Fibroblast of peridontal ligament (primary cell): ENCODE measurements at regions not wholly inside any gene's neighbourhood (a gene's known extent, or its start where the extent isn't known, plus 50 kb on each side); places are given as distances from the start of the nearest gene placed in this dataset.

Source experiments
- DNase-seq: peaks from one replicate; pipeline ENCODE4 v3.0.0-alpha.2; 2010; ENCODE audit errors: extremely low read depth

DNA sequence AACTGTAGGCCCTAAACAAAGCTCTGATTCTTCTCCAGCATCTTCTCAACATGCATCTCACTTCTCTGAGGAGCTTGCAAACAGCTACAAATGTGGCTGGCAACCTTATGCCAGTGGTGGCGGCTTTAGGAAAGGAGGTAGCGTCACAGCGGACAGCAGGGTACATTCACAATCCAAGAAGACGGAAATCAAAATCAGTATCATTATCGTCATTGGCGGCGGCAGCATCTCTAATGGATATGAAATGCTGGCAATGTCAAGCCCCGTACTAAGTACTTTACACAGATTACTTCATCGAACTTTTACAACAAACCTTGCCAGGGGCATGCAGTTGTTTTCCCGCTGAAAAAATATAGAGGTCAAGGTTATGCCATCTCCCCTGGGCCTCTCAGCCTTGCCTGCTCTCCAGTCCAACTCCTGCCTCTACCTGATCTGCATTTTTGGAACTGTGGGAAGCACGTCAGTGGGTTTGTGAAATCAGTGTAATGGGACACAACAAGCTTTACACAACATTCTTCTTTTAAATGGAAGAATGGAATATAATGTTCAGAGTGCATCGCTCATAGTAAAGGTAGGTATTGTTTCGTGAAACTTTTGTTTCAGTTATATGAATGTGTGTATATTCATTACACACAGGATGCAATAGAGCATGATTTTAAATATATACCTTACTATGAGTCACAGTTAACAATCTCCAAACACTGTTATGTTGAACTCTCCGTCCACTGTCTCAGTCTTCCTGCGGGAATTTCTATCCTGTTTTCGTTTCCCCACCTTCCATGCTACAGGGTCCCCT, 152.9 kb downstream of the TTC32 start:
- no peak for DNase-seq

DNA sequence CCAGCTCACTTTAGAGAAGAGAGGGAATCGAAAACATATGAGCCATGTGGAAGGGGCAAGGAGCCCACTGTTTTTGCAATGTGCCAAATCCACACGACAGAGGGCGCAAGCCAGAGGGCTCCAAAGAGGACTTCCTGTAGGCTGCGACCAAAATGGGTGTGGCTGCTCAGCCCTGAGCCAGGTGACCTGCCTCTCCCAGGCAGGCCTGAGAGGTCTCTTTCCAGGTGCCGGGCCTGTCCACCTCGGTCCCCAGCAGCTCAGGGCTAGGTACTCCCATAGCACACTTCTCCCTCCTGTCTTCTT, 153.8 kb downstream of the TTC32 start:
- DNase-seq: no peak

DNA sequence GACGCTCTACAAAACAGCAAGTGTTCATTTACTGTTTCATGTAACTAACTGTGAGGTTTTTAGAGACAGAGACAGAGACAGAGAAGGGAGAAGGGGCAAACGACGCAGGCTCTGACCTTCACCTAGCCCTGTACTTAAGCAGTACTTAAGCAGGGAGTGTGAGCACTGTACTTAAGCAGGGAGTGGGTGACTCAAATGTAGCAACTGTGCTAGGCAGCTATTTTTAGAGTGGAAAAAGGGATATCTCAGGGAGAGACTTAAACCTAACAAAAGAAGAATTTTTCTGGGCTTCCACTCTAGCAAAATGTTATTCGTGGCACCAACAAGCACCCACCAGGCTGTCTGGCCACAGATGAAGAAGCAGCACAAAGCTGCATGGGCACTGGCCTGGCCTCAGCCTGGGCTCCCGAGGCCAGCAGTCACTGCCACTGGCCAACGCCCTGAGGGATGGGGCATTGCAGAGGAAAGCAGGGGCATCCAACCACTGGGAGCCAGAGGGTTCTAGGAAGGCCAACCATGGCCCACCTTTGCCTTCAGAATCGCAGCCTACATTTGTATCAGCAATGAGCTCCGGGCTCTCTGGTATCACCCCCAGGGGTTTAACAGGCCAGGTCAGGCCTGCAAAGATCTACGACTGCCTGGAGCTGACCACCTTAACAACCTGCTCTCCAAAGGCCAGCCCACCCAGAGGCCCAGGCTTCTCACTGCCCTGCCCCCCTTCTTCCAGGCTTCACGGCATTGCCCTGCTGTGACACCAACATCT, 154.3 kb downstream of the TTC32 start:
- DNase-seq: peak; percentile 29

DNA sequence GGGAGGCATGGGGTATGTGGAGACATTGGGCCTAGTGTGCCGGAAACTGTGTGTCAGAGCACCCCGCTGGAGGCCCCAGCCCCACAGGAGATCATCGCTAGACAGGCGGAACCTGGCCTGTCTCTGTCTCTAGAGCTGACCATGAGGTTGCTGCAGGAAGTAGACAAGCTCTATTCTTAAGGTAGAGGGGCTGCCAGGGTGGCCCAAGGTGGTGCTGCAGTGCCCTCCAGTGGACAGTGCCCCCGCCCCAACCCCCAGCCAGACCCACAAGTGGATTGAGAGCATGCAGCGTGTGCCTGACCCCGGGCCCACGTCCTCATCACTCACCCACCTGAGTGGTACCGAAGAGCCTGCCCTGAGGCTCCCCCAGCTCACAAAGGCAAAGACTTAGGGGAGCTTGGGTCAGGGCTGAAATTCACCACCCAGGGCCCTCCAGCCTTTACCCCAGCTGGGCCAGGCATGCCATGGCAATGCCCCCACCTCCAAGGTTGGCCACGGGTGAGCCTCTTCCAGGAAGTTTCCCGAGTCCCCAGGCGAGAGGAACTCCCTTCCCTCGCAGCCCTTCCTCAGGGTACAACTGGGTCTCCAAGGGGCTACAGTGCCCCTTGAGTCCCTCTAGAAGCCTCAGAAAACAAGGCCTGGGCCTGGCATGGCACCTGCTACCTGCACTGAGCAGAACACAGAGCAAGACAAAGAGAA, 155.0 kb downstream of the TTC32 start:
- no peak for DNase-seq

DNA sequence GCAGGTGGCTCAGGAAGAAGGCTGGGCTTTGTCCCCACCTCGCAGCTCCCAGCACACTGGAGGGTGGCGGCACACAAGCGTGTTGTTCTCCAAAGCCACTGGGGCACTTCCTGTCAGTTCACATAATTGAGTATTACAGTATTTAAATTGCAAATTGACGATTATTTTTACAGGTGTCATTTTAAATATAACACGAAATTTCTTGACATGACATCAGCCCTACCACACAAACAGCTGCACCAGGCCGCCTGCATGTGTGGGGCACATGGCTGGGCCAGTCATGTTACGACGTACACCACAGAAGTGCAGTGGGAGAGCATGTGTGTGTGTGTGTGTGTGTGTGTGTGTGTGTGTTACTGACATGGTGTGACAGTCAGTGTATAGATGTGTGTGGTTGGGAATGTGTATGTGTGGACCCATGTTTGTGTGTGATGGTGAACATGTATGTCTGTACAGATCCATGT, 155.6 kb downstream of the TTC32 start:
- DNase-seq: no peak

DNA sequence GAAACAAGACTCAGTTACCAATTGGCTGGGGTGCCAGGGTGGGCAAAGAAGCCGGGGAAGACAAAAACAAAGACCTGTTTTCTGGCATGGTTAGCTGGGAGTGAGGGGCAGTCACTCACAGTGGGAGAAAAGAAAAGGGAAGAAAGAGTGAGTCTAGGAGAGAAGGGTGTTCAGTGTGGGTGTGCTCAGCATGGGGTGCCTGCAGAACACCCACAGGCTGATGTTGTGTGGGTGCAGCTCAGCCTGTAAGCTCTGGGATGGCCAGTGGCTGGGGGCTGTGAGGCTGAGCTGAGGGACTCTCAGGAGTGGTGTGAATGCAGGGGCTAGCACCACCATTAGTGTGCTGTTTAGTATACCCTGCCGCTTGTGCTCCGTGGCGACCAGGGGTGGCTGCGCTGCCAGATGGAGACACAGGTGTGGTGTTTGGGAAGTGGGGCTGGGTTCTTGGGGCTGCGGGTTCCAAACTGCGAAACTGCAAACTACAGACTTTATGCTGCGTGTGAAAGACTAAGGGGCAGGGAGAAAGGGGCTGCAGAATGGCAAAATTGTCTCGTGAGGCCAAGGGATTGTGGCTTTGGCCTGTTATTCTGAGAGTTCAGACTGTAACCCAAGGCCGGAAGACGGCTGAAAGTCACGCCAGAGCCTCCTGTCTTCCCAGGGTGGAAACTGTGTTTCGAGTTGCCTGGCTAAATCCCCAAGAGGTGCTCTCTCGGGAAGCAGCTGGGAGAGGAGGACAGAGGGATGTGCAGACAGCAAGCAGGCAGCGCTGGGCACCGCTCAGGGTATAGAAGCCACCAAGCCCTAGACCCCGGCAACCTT, 156.3 kb downstream of the TTC32 start:
- DNase-seq: no peak

DNA sequence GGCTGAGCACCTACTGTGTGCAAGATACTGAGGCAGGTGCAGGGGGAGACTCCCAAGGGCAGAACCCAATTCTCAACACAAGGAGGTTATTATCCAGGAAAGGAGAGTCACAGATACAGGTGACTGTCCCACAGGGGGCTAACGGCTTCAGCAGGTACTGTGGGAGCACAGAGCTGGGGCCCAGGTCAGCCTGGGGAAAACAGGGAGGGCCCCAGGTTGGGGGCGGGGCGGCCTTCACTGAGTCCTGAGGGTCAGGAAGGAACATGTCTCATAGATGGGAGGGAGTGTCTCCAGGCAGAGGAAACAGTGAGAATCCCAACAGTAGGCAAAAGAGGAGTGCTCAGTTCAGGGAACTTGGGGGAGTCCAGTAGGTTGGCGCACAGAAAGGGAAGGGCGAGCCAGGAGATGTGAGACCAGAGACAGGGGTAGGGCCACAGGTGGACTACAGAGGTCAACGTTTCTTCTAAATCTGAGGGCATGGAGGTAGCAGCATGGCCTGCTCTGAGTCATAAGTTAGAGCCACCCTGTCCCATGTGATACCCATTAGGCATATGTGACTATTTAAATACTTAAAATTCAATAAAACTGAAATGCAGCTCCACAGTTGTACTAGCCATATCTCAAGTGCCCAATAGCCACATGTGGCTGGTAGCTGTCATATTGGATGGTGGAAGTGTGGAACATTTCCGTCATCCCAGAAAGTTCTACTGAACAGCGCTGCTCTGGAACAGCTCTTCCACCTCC, 157.2 kb downstream of the TTC32 start:
- no peak for DNase-seq

DNA sequence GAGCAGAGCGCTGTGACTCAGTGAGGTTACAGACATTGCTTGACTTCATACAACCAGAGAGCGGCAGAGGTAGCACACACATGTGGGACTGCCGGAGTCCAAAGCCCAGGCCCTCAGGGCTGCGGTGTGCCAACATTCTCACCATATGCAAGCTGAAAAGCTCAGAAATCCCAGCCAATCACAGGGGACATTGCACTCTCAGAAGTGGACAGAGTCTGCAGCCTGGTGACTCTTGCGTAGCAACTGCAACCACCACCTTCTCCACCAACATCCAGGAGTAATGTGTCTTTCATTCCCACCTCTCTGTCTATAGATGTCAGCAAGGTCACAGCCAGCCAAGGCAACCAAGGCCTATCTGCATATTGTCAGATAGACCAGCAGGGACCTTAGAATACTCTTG, 158.1 kb downstream of the TTC32 start:
- no peak for DNase-seq

DNA sequence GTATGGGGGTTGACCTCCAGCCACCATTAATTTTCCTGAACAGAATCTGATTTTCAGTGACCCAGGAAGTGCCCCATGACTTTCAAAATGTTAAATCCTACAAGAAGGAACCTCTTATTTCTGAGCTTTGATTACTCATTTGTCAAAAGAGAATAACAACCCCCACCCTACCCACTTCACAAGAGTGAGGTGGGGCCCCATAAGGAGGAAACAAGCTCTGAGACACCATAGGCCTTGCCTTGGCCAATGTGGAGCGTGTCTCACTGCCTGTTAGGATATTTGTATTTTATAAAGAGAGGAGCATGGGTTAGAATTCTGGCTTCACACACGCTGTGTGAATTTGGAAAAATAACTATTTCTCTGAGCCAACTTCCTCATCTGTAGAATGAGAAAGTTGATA, 158.9 kb downstream of the TTC32 start:
- no peak for DNase-seq

DNA sequence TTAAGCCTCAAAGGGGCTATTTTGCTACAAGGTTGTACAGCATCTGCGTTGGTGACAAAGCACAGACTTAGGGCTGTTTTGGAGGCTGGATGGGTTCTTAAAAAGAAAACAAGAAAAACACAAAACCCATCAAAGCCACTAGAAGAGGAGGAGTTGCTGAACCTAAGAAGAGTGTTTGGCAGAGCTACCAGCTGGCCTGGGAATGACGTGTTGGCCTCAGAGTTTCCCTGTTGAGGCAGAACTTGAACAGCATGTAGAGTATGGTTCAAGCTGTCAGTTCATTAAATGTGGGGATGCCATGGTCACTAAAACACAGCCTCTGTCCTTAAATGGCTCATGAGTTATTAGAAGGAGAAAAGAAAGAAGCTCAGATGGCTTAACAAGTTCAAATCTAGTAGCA, 162.5 kb downstream of the TTC32 start:
- DNase-seq: peak; percentile 45

DNA sequence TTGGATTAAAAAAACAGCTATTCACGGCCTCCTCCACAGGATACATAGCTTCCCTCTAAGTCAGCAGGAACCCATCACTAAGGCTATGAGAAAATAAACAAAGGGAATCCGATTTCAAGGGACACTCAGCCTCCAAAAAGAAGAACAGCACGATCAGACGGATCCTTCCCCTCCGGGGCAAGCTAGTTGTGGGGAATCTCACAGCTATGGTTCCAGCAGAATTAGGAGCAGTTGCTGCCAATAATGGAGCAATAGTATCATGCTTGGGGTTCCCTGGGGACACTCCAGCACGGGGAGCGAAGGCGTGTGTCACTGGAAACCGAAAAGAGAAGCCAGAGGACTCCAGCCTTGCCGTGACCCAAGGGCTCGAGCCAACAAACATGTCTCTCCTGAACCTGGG, 163.1 kb downstream of the TTC32 start:
- DNase-seq: peak; percentile 81

DNA sequence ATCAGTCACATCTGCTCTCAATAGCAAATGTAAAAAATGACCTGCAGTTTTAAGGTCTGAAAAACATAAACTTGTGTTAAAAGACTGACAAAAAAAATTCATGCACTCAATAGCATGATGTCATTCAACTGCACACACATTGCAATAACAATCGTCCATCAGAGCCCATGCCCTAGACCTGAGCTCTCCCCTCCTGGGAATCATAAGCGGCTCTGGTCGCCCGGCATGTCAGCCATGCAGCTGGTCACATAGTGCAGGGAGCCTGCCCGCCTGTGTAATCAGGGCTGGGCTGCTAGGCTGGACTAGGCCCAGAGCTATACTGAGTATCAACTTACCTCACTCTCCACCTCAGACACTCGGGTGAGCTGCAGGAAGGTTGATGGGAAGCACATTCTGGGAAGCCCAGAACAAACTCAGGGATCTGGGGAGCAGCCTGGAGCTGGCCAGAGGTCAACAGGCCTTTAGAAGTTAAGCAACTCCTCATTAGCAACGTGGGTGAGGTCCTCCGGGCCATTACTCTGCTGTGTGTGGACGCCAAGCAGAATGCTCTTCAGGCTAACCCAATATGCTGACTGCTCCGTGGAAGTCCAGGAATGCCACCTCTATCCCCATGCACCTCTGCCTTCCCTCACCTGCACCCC, 165.5 kb downstream of the TTC32 start:
- no peak for DNase-seq

DNA sequence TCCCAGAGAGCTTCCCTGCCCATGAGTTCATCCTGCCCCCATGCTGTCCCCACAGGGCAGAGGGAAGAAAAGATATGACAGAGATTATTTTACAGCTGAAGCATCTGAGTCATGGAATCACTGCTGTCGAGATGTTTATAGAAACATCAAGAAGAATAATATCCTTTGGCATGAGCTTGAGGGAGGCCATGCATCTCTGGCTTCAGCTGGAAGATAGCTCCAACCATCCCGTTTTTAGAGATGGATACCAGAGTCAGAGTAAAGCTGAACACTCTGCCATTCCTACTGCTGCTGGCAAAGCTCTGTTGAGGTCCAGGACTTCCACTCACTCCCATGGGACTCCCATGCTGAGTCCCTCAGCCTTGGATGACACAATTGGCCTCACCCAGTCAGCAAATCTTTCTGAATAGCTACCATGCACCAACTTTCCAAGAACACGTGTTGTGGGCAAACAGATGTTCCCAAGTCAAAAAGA, 167.8 kb downstream of the TTC32 start:
- DNase-seq: peak; percentile 72

DNA sequence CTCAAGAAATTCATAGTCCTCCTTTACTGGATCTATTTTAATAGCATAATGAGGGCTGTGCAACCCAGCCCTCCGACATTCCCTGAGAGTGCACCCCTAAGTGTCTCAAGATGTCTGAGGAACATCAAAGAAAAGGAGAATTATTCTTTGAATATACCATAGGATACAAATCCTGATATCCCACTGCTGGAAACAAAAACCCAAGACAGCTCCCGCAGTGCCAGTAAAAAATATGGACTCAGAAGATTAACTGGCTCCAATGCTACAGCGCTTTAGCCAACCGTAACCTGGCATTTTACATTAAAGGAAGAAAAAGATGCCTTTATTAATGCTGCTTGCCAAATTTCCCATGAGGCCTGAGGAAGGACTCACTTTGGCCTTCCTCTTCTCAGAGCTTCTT, 168.4 kb downstream of the TTC32 start:
- DNase-seq: no peak

DNA sequence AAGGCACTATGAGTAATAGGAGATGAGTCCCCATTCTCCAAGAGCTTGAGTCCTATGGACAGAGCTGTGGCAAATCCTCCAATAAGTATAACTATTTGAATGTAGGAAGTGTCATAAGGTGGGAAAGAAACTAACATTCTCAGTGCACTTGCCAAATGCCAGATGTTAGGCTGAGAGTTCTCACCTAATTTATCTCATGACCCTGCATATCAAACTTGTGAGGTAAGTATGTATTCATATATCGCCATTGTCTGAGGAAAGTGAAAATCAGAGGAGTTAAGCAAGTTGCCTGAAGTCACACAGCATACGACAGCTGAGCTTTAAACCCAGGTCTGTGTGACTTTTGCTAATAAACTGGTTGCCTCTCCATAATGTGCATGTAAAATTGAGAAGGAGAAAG, 169.5 kb downstream of the TTC32 start:
- no peak for DNase-seq

DNA sequence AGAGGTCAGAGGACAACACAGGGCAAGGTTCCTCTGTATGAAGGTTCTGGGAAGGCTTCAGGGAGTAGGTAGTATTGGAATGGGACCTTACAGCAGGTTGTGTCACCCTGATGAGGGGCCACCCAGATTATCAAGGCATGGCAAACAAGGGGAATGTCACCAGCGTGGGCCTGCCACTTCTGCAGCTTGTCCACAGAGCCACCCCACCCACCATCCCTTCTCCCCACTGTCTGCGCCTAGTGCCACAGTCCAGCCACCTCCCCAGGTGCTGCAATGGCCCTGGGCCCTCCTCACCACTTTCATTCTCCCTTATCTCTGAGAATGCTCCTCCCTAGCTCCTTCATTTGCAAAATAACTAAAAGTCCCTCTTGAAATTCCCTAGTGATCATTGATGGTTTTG, 170.3 kb downstream of the TTC32 start:
- no peak for DNase-seq

DNA sequence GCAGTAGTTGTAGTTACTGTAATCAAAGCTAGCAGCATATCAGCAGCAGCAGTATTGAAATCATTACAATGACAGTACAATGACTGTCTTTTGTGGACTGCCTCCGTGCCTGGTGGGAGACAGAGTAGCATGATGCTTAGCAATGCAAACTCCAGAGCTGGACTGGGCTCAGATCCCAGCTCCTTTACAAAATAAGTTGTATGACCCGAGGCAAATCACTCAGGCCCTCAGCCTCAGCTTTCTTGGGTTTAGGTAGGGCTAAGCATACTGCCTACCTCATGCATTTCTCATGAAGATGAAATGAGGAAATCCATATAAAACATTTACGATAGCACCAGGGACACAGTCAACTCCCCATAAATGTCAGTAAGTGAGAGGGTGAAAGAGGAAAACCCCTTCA, 170.7 kb downstream of the TTC32 start:
- no peak for DNase-seq

DNA sequence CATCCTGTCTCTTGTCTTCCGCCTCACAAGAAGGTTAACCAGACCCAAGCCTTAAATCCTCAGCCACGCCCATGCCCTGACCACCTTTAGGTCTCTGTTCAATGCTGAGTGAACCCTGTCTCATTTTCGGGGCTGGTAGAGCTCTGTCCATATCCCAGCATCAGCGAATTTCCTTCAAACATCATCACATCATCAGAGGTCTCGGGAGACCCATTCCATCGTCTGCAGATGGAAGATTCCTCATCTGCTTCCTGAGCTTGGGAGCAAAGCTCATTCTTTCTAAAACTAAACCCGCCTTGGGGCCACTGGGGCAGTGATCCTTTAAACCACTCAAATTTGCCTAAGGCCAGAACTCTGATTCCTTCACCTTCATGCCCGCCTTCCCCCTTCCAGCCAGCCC, 173.7 kb downstream of the TTC32 start:
- DNase-seq: peak; percentile 58

DNA sequence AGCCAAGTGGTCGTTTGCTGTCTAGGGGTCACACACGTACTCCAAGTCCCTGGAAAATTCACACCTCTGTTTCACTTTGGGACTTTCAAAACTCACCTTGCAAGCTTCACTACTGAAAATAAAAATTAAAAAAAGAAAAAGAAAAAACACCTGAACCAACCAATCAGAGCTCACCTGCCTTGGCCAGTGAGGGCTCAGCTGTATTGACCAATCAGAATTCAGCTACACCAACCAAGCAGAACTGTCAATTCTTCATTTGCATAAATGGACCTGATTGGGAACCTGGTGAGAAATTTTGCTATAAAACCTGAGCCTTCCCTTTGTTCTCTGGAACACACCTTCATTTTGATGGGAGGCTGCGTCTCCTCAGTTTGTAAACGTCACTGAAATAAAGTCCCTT, 176.4 kb downstream of the TTC32 start:
- no peak for DNase-seq

DNA sequence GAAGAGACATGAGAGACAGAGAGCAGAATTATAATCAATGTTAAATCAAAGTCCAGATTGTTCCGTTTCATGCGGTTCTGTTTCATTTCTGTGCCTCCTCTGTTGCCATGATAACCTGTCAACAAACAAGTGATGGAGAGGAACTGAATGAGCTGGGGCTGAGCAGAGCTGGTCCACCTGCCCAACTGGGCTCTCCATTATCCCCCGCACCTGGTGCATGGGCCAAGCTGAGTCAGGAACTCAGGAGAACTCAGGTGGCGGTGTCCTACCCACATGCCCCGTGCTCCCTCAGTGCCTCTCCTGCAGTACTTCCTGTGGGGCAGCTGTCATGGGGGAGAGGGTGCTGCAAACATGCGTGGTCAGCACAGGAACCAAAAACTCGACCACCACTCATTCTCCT, 178.8 kb downstream of the TTC32 start:
- no peak for DNase-seq

DNA sequence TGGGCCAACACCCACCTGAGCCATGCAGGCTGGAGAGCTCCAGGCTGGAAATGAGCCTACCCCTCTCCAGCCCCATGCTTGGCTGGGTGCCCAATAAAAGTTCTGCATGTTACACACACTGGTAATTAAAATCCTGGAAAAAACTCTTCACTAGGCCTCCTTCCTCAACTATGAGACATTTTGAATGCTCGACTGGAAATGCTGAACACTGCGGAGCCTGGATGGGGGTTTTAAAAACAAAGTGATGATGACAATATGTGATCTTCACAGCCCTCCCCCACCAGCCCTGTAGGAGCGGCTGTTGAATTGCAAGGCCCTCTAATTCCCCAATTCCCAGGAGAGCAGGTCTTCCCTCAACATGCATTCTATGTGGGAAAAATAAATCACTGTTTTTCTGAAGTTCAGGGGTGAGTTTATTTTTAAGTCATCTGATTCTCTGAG, 179.2 kb downstream of the TTC32 start:
- peak; percentile 78 for DNase-seq
